Skeletal muscle cell (primary cell): ENCODE measurements at regions not wholly inside any gene's neighbourhood (a gene's known extent, or its start where the extent isn't known, plus 50 kb on each side); places are given as distances from the start of the nearest gene placed in this dataset.
"Not testable (repeated sequence)": the region's sequence is repeated elsewhere in the genome, so short reads cannot be mapped to it uniquely, and the experiment has no call there.

Experiments used
- DNase-seq: peaks from one replicate; pipeline ENCODE4 v3.0.0-alpha.2; 2010; ENCODE audit warnings: low read depth
- H3K4me3 ChIP-seq: 2 replicates; pipeline ENCODE4 v1.5.1; 2011; ENCODE audit warnings: low read depth, mild to moderate bottlenecking, control low read depth, low read length, moderate library complexity

DNA sequence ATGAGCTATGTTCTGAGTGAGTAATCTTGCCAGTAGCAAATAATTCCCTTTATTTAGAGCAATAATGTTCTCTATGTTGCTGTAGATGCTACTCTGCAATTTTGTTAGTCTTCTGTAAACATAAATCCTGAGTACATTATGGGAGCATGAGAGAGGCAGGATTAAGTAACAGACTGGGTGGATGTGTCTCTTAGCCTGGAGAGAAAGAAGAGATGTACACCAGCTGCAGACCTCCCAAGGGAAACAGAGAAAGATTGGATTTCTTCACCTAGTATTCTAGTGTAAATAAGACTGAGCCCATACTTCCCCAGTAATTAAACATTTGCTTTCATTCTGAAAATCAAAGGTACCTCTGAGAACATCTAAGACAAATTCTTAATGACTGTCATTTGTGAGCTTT is 564.0 kb downstream of the TRHDE start:
- no peak overlapping the region for H3K4me3 ChIP-seq
- DNase-seq = no peak

DNA sequence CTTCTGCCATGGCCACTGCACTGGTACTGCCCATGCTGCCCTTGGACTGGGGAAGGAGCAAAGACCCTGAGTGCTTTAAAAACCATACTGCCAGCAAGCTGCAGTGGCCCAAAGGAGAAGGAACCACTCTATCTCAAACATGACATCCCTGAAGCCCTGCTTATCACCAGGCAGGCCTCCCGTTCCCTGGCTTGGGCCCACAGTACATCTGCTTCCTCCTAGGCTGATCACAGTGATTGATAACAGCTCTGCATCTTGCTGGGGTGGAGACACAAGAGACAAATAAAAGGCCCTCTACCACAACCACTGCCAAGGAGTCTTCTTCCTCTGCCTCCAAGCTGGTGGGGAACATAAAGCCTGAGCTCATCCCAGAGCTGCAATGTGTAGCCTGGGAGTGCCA is 567.5 kb downstream of the TRHDE start:
- DNase-seq = no peak
- no peak overlapping the region for H3K4me3 ChIP-seq

DNA sequence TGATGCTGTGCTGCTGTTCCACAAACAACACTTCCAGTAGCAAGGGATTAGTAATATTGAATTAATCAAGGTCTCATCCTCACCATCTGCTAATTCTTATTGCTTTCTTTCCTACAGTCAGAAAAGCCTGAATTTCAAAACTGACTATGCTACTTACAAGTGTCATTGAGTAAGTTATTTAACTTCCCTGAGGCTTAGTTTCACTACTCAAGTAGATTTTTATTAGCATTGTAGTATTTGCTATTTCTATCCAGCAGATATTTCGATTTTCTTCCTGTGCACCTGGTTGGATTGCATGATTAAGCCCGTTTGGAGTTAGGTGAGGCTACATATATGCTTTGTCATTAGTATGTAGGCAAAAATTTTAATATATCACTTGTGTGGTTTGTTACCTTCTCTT is 591.5 kb downstream of the TRHDE start:
- H3K4me3 ChIP-seq = no peak overlapping the region
- DNase-seq = no peak

DNA sequence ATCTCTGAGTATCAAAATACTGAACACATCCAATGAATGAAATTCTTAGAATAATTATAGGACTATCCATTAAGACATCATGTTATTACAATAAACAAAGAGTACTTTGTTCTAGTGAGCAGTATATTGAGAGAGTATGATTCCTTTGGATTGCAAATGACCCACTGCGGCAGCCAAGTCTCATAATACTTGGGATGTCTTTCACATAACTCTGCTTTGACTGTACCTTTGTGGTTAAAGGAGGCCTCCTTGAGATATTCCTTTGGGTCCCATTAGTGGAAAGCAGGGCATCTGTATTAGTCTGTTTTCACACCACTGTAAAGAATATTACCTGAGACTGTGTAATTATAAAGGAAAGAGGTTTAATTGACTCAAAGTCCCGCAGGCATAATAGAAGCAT is 593.8 kb downstream of the TRHDE start:
- H3K4me3 ChIP-seq = no peak overlapping the region
- DNase-seq = no peak

DNA sequence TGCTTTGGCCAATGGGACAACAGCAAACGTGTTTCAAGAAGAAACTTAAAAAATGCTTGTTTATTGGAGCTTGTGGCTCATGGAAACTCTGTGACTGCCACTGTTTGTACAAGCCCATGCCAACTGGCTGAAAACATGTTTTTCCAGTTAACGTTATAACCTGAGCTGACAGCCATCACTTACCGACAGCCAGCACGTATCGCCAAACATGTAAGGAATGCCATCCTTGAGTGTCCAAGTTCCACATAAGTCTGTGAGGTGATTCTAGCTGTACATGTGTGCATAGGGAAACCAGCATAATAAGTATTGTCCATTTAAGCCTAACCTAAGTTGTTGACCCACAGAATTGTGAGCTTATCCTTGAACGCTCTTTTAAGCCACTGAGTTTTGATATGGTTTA is 596.9 kb downstream of the TRHDE start:
- no peak for DNase-seq
- no peak overlapping the region for H3K4me3 ChIP-seq

DNA sequence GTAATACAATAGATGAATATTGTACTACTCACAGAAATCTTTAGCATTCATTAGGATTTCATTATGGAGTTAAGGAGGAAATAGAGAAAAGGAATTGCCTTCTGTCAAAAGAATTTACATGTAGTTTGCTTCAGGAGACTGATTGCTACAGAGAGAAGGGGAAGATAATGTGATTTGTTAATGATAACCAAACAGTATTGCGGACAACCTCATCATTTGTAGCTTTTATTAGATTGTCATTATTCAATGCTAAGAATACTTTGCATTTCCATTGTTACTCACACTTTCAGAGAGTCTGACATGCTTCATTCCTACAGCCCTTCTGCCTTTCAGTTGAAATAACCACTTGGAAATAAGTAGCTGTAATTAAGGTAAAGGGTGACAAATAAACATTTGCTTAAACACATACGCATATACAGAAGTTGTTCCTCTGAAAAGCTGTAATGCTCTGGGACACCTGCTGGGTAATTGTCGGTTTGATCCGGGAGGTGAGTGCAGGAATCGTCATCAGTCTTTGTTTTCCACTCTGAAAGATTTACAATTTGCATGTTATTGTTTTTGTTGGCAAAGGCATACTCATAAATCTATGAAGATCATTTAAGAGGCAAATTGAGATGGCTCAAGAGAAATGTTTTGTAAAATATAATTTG is 600.2 kb downstream of the TRHDE start:
- H3K4me3 ChIP-seq = no peak overlapping the region
- DNase-seq = no peak

DNA sequence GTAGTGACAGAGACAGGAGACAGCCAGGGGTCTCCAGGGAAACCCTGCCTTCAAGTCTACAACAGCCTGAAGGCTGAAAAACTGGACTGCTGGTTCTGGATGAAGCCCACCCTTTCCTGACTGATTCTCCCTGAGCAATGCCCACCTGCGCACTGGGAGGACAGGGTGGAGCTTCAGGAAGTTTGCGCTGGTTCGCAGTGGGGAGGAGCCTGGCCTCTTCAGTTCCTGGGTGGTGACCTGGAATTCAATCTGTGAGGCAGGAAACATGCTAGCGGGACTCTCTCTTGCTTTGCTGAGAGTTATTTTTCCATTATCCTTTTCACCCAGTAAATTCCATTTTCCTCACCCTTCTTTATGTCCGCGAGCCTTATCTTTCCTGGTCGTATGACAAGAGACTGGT is 600.8 kb downstream of the TRHDE start:
- DNase-seq = no peak
- no peak overlapping the region for H3K4me3 ChIP-seq

DNA sequence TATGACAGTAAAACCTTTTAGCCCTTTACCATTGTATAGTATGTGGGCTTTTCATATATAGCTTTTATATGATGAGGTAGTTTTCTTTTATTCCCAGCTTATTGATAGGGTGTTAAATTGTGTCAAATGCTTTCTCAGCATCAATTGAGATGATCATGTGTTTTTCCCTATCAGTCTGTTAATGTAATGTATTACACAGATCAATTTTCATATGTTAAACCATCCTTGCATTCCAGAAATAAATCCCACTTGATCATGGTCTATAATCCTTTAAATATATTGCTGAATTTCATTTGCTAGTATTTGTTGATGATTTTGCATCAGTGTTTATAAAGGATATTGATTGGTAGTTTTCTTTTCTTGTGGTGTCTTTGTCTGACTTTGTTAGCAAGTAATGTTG is 603.9 kb downstream of the TRHDE start:
- DNase-seq = no peak

DNA sequence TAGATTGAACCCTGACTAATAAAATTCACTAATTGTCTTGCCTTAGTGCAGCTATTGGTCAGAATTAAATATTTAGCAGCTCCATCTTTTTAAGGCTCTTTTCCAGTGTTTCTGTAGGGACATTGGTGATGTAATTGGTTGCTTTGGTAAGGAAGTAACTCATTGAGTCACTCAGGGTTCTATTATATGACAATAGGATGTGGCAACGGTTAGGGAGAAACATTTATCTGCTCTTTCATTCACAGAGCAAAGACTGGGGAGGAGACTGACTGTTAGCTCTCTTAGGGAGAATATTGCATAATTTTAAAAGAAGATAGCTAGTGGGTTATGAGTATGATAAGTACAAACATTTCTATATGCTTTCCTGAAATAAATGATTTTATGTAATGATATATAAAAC is 616.5 kb downstream of the TRHDE start:
- no peak overlapping the region for H3K4me3 ChIP-seq

More for the DNA sequence above, 603.9 kb downstream of the TRHDE start:
- no peak overlapping the region for H3K4me3 ChIP-seq

DNA sequence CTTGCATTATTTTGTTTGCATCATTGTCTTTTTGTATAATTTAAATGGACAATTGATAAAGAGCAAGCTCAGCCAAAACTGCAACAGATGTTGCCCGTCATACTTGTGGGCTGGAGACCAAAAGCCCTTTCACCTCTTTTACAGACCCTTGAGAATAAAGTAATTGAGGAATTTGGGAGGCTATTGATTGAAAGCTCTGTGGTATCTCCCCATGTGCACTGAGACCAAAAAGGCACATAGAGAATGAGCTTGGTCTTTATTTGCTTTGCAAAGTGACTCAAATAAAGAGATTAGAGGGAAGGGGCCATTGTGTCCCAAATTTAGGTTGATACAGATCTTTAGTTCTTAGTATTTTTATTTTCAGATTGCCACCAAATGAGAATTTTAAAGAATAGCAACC is 617.6 kb downstream of the TRHDE start:
- no peak overlapping the region for H3K4me3 ChIP-seq
- no peak for DNase-seq

More for the DNA sequence above, 616.5 kb downstream of the TRHDE start:
- no peak for DNase-seq

DNA sequence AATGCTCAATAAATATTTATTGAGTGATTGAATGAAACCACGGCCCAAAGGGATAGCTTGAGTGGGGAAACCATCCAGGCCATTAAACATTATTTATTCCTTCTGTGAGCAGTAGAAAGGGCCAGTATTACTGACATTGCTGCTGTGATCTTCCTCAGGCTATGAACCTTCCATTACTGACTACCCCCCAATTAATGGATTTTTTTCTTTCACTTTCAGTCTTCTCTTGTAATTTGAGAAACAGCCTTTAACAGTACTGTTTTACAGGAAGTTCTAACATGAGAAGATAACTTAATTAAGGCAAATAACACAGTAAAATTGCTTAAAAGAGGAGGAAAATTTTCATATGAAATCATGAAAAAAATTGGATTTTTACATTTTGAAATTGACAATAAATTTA is 629.5 kb downstream of the TRHDE start:
- DNase-seq = no peak
- no peak overlapping the region for H3K4me3 ChIP-seq

DNA sequence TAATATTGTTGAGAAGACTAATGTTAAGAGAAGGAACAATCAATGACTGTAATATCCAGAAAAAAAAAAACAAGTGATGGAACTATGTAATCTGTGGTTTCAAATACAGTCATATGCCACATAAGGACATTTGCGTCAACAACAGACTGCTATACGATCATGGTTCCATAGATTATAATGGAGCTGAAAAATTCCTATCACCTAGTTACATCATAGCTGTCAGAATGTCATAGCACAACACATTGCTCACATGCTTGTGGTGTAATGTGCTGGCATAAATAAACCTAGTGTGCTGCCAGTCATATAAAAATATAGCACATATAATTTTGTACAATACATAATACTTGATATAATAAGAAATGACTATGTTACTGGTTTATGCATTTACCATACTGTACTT is 653.5 kb downstream of the TRHDE start:
- no peak overlapping the region for H3K4me3 ChIP-seq
- DNase-seq = no peak

DNA sequence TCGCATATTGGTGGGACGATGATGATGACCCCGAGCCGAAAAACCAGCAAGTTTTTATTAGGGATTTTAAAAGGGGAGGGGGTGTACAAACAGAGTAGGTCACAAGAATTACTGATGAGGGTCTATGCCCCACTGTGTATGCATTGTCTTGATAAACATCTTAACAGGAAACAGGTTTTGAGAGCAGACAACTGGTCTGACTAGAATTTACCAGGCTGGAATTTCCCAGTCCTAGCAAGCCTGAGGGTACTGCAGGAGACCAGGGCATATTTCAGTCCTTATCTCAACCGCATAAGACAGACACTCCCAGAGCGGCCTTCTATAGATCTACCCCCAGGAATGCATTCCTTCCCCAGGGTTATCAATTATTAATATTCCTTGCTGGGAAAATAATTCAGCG is 659.7 kb downstream of the TRHDE start:
- not testable (repeated sequence) for DNase-seq, H3K4me3 ChIP-seq

DNA sequence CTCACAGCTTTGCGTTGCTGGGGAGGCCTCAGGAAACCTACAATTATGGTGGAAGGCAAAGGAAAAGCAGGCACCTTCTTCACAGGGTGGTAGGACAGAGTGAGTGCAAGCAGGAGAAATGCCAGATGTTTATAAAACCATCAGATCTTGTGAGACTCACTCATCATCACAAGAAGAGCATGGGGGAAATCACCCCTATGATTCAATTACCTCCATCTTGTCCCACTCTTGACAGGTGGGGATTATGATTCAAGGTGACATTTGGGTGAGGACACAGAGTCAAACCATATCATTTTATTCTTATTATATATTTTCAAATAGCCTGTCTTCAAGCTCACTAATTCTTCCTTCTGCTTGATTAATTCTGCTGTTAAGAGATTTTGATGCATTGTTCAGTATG is 665.3 kb downstream of the TRHDE start:
- H3K4me3 ChIP-seq = no peak overlapping the region
- DNase-seq = no peak

DNA sequence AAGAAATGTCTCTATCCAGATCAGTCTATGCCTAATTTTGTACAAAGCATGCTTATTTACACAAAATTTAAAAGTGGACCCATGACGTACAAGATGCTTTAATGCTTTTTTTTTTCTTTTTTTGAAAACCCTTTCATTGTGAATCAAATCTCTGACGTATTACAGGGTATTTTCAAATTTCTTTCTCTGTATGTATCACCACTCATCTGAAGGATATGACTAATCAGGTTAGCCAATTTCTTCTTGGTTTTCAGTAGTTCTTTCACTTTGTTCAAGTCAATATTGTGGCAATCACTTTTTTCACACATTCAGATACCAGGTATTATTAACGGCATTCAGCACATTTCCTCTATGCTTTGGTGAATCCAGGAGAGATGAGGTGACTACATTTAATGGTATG is 685.3 kb downstream of the TRHDE start:
- no peak for DNase-seq
- no peak overlapping the region for H3K4me3 ChIP-seq

DNA sequence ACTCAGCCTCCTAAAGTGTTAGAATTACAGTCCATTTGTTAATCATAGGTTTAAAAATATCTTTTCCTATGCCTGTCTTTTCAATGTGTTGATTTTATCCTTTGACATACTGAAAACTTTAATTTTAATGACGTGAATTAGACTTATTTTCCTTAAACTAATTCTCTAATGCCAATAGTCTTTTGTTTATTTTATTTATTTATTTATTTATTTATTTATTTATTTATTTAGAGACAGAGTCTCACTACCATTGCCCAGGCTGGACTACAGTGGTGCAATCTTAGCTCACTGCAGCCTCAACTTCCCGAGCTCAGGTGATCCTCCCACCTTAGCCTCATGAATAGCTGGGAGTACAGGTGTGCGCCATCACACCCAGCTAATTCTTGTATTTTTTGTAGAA is 694.5 kb downstream of the TRHDE start:
- no peak for DNase-seq
- no peak overlapping the region for H3K4me3 ChIP-seq

DNA sequence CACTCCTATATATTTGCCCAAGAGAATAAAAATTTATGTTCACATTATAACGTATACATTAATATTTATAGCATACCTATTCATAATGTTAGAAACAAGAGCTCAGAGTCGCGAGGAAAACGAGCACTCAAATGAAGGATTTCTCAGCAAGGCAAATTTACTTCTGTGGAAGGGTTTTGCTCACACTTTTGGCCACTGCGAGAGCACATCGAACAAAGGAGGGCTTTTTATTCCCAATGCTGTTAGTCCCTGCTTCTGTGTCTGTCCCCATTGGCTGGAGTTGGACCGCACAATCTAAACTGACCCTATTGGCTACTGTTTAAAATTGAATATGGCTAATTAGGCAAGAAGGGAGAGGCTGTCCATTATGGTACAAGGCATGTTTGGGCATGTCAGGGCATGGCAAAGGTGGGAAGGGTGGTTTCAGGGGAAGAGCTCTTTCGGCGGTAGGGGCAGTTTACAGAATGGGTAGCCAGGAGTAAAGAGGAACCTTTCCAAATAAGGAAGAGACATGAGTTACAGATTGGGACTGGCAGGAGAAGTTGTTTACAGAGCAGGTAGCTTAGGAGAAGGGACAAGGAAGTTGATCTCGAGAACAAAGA is 702.9 kb downstream of the TRHDE start:
- DNase-seq = no peak
- no peak overlapping the region for H3K4me3 ChIP-seq

DNA sequence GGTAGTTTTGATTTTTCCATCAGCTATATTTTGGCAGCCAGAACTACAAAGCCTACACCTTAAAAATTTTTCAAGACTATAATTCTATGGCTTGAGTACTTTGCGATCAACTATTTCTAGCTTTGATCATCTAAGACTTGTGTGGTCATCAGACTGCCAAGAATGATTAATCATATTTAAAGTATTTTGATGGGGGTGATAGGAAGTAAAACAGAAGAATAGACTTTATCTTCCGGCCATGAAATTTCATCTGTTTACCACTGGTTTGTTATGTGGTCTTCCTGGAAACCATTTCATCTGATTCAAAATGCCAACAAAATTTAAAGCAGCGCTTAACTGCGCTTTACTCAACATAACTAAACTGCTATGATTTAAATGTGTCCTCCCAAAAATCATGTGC is 706.8 kb downstream of the TRHDE start:
- DNase-seq = no peak
- H3K4me3 ChIP-seq = no peak overlapping the region

DNA sequence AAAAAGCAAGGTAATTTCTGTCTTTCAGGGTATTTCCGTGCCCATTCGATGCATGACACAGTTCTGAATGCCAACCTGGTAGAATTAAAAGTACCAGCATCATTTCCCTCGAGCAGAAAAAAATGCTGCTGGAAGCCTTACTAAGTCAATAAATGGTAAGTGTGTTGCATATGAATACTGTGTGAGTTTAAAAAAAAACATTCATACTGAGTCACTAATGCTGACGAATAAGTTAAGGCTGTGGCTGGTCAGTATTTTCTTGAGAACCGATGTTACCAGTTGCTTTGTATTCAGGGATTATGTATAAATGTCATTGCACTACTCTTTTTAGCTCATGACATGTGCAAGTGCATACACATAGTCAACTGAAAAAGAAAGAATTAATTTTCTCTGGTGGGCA is 710.2 kb downstream of the TRHDE start:
- DNase-seq = no peak
- no peak overlapping the region for H3K4me3 ChIP-seq

DNA sequence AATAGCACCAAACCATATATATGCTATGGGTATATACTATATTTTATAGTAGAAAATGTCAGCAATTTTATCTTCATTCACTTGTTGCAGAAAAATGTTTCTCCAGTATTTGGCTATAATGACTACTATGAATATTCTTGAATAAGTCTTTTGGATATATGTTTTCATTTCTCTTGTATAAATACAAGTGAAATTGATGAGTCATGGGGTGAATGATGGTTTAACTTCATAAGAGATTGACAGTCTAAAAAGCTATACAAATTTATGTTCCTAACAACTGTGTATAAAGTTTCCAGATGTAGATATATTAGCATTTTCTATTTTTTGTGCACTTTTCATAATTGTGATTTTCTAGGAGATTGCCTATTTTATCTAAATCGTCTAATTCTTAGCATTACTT is 714.8 kb downstream of the TRHDE start:
- no peak for DNase-seq
- H3K4me3 ChIP-seq = no peak overlapping the region

DNA sequence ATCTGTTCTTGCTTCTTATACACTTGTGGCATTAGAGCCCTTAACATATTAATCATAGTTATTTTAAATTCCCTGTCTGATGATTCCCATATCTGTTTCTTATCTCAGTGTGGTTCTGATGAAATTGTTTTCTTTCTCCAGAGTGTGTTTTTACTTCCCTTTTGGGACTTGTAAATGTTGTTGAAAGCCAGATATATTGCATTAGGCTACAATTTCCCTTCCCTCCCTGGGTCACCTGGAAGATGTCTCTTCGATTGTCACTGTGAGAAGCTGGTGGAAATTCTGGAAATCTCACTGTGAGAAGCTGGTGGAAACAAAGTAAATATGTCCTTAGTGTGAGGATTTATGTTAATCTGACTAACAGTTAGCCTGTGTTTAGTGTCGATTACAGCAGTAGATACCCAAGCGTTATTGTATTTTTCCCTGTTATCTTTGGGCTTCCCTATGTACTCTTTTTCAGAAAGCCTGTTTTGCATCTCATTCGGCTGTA is 717.3 kb downstream of the TRHDE start:
- DNase-seq = no peak
- no peak overlapping the region for H3K4me3 ChIP-seq
